ENCODE measurements at regions not wholly inside any gene's neighbourhood (a gene's known extent, or its start where the extent isn't known, plus 50 kb on each side); places are given as distances from the start of the nearest gene placed in this dataset.

- no peak for TF ChIP-seq CTCF (IDR thresholded peaks at IDR 0.05 in 4 of 5, conservative IDR thresholded peaks at IDR 0.05 in 1 of 5)
- TF ChIP-seq POLR2A (IDR thresholded peaks at IDR 0.05) = no peak
Observed at GRCh38 chr15:91561371-91562100, 292.0 kb upstream of the SLCO3A1 start.

Data from gastrocnemius medialis (tissue), 4 donors.